ENCODE measurements at regions not wholly inside any gene's neighbourhood (a gene's known extent, or its start where the extent isn't known, plus 50 kb on each side); places are given as distances from the start of the nearest gene placed in this dataset.

DNA sequence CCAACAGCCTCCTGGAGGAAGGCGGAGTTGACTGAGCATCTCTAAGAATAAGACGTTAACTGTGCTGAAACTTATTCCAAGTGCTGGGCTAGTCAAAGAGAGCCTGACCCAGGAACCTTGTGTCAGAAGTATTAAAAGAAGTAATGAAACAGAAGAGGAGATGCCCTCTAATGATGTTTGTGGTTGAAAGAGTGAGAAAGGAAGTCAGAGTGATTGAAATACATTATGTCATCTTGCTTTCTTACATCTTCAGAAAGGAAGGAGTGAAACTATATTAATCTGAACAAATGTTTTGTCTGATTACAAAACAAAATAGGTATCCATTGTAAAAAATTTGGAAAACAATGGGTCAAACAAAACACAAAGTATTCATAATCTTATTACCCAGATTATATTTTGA, 460.7 kb downstream of the NTRK2 start (continued):
- TF ChIP-seq, protein P1, sequence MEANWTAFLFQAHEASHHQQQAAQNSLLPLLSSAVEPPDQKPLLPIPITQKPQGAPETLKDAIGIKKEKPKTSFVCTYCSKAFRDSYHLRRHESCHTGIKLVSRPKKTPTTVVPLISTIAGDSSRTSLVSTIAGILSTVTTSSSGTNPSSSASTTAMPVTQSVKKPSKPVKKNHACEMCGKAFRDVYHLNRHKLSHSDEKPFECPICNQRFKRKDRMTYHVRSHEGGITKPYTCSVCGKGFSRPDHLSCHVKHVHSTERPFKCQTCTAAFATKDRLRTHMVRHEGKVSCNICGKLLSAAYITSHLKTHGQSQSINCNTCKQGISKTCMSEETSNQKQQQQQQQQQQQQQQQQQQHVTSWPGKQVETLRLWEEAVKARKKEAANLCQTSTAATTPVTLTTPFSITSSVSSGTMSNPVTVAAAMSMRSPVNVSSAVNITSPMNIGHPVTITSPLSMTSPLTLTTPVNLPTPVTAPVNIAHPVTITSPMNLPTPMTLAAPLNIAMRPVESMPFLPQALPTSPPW (CRISPR knock-in tag; IDR thresholded peaks at IDR 0.05): no peak
- TF ChIP-seq FOXK1 (CRISPR knock-in tag; IDR thresholded peaks at IDR 0.05; ENCODE audit: borderline replicate concordance) (no peak), ZNF699 (CRISPR knock-in tag; IDR thresholded peaks at IDR 0.05; ENCODE audit: insufficient replicate concordance) (no peak)

DNA sequence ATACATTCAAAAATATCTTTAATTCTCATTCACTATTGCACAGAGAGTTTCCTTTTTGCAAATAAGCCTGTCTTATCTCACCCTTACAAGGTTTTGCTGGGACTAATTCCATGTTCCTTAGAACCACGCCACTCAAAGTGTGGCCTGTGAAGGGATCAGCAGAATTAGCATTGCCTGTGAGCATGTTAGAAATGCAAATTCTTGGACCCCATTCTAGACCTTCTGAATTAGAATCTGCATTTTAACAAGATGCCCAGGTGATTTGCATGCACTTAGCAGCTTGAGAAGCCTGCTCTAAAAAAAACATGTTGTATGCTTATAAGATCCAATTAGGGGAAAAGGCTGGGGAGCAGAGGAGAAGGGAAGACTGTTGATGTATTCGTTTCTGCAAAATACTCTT, 460.0 kb downstream of the NTRK2 start:
- no peak overlapping the region for H3K27ac ChIP-seq (ENCODE audit: extremely low read depth, low read depth, low read length)
- no peaks in the 10 kb centered on the region for H3K36me3 ChIP-seq (ENCODE audit: control insufficient read depth, insufficient read depth, low read length)
- no peaks in the 10 kb centered on the region for H3K9me3 ChIP-seq (replicated peaks; ENCODE audit: control insufficient read depth, insufficient read depth, low read depth, low read length)
- no peak overlapping the region for H3K4me3 ChIP-seq
- H3K4me2 ChIP-seq (ENCODE audit: insufficient read depth, low read length): no peak overlapping the region
- no peaks in the 10 kb centered on the region for H4K20me1 ChIP-seq (replicated peaks; ENCODE audit: control insufficient read depth, insufficient read depth, low read length)
- ATAC-seq (no peak), DNase-seq (ENCODE audit: extremely low read depth in 1 of 4, low spot score in 3 of 4) (no peak), FAIRE-seq (no peak)
- WGBS (ENCODE audit: insufficient coverage, low coverage, missing lambda C conversion rate): 0% methylated on average over 2 of the region's 2 CpGs
- POLR2A ChIA-PET: no interaction called here
- H3K27me3 ChIP-seq (ENCODE audit: control insufficient read depth in 2 of 2, insufficient read depth in 2 of 2, low read length in 2 of 2): no peaks in the 10 kb centered on the region
- TF ChIP-seq HMG20A (CRISPR knock-in tag; conservative IDR thresholded peaks at IDR 0.05) (no peak), GATAD2B (IDR thresholded peaks at IDR 0.05; ENCODE audit: borderline replicate concordance) (no peak), ZNF212 (CRISPR knock-in tag; IDR thresholded peaks at IDR 0.05) (no peak), PHTF2 (CRISPR knock-in tag; IDR thresholded peaks at IDR 0.05) (no peak), POLR2B (IDR thresholded peaks at IDR 0.05; ENCODE audit: low read depth, partially characterized antibody) (no peak), TCF7 (IDR thresholded peaks at IDR 0.05; ENCODE audit: borderline replicate concordance) (no peak)
- H2AFZ ChIP-seq (ENCODE audit: low read depth, low read length): no peak overlapping the region
- in situ Hi-C loops (cut with MboI): no loop called here
- no peaks in the 10 kb centered on the region for H3K4me1 ChIP-seq (replicated peaks in 1 of 2; ENCODE audit: control insufficient read depth in 2 of 2, insufficient read depth in 2 of 2, low read length in 2 of 2)
- BruUV-seq (replicated peaks): no TSS peak
- no peak overlapping the region for H3K9ac ChIP-seq (ENCODE audit: insufficient read depth in 1 of 2, low read depth in 2 of 2, low read length in 2 of 2)
- intact Hi-C loops (cut with micrococcal nuclease): no loop called here
- H3K9me1 ChIP-seq (ENCODE audit: control insufficient read depth, insufficient read depth, low read length): no peaks in the 10 kb centered on the region
- H3K79me2 ChIP-seq (ENCODE audit: control insufficient read depth, insufficient read depth, low read length): no peaks in the 10 kb centered on the region
- CTCF ChIA-PET (ENCODE audit: low intra/inter-chr PET ratio): no interaction called here
